T-helper 2 cell treated with Interferon-gamma antibody and Interleukin-4, amounts not matched to agents 5 μg/mL and 100 μg/mL, for 36 hours (primary cell): ENCODE measurements at regions not wholly inside any gene's neighbourhood (a gene's known extent, or its start where the extent isn't known, plus 50 kb on each side); places are given as distances from the start of the nearest gene placed in this dataset.

Experiments used
- DNase-seq: peaks from one replicate; pipeline ENCODE4 v3.0.0; 2021; ENCODE audit warnings: low spot score
- H3K27ac Mint-ChIP-seq: one replicate; pipeline ENCODE4 v1.8.0; 2021; ENCODE audit warnings: mild to moderate bottlenecking, mixed read lengths
- H3K27me3 Mint-ChIP-seq: one replicate; pipeline ENCODE4 v1.8.0; 2021; ENCODE audit warnings: low read depth, mixed read lengths
- H3K36me3 Mint-ChIP-seq: one replicate; pipeline ENCODE4 v1.8.0; 2021; ENCODE audit warnings: low read depth, mixed read lengths
- H3K4me1 Mint-ChIP-seq: one replicate; pipeline ENCODE4 v1.8.0; 2021; ENCODE audit warnings: low read depth, mixed read lengths
- H3K4me3 Mint-ChIP-seq: one replicate; pipeline ENCODE4 v1.8.0; 2022; ENCODE audit warnings: mild to moderate bottlenecking, moderate library complexity, mixed read lengths
- H3K9me3 Mint-ChIP-seq: one replicate; pipeline ENCODE4 v1.8.0; 2021; ENCODE audit warnings: mixed read lengths

DNA sequence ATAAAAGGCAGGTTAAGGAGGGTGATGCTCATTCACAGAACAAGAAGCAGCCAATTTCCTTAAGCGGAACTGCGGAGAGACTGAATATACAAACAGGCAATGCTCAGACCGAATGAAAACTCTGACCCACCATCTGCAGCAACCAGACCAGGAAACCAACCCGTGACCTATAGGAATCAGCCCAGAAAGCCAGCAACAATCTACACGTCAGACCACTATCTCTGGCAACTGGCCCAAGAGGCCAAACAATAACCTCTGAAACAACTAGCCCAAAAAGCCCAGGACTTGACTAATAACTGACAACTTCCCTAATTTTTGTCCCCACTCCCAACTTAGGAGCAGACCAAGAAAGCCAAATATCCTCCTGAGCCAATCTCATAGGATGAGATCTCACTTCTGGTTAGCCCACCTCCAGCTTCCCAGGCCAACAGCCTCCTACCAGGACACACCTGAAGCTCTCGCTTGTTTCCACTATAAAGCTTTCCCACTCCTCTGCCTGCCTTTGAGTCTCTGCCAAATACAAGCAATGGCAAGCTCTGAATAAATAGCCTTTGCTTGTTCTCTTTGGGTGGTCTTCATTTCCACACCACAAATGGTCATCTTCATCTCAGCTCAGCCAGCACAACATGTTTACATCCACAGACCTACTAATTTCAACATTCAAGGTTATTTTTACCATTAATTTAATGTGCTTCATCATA, 168.5 kb downstream of the HSD17B3 start:
- H3K4me1 Mint-ChIP-seq: peaks cover 21% of the 10 kb centered on the region
- peaks cover 21% of the 10 kb centered on the region for H3K27me3 Mint-ChIP-seq
- H3K9me3 Mint-ChIP-seq: peaks cover 13% of the 10 kb centered on the region
- H3K4me3 Mint-ChIP-seq: no peak overlapping the region
- no peaks in the 10 kb centered on the region for H3K36me3 Mint-ChIP-seq
- H3K27ac Mint-ChIP-seq: no peak overlapping the region
- DNase-seq: no peak

DNA sequence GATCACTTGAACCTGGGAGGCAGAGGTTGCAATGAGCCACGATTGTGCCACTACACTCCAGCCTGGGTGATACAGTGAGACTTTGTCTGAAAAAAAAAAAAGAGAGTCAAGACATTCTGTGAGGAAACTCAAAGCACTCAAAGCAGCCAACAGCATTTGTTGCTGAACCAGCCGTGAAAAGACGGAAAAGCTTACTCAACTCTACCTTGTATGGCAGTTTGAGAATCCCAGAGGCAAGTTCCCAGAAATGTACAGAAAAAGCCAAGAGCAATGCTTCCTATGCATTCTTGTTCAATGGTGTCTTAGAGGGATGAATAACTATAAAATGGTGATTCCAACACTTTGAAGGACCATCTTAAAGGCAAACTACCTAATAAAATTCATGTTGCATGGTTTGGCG, 170.2 kb downstream of the HSD17B3 start:
- Mint-ChIP-seq H3K4me3 (no peak overlapping the region), H3K9me3 (peaks cover 13% of the 10 kb centered on the region), H3K36me3 (no peaks in the 10 kb centered on the region), H3K27ac (no peak overlapping the region), H3K27me3 (peaks cover 21% of the 10 kb centered on the region), H3K4me1 (peaks cover 14% of the 10 kb centered on the region)
- no peak for DNase-seq

DNA sequence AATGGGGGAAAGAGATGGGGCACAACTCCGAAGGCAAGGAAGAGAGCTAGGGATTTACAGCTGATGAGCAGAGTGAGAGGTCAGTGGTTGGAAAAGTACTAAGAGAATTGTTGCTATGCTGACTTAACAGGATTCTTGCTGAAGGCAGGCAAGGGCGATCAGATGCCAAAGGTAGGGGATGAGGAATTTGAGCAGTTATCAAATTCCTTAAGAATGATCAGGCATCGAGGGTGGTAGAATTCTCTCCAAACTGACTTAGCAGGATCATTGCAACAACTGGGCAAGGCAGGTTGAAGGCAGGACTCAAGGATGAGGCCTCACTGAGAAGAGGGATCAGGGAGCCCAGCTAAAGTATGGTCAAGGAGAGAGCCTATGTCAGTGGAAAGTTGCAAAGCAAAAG, 171.0 kb downstream of the HSD17B3 start:
- peaks cover 10% of the 10 kb centered on the region for H3K4me1 Mint-ChIP-seq
- peaks cover 13% of the 10 kb centered on the region for H3K9me3 Mint-ChIP-seq
- no peaks in the 10 kb centered on the region for H3K36me3 Mint-ChIP-seq
- no peak overlapping the region for H3K4me3 Mint-ChIP-seq
- no peak overlapping the region for H3K27ac Mint-ChIP-seq
- no peak for DNase-seq
- H3K27me3 Mint-ChIP-seq: peaks cover 21% of the 10 kb centered on the region

DNA sequence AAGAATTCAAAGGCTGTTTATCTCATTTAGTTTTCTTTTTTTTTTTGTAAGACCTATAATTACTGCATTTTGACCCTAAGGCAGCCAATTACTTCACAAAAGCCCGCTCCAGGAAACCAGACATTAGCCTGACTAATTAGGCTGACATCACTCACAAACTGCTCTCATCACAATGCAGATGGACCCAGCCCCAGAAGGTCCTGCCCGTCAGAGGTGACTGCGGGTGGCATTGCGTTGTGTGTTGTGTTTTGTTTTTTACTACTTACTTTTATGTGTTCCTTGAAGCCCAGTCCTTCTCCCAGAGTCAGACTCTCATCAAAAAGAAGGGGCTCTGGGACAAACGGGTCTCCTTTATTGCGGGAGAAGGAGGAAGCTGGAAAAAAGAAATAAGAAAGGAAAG, 172.2 kb downstream of the HSD17B3 start:
- H3K36me3 Mint-ChIP-seq: no peaks in the 10 kb centered on the region
- peaks cover under 1% of the 10 kb centered on the region for H3K4me1 Mint-ChIP-seq
- peaks cover 21% of the 10 kb centered on the region for H3K27me3 Mint-ChIP-seq
- peaks cover 13% of the 10 kb centered on the region for H3K9me3 Mint-ChIP-seq
- H3K4me3 Mint-ChIP-seq: no peak overlapping the region
- H3K27ac Mint-ChIP-seq: no peak overlapping the region
- no peak for DNase-seq

DNA sequence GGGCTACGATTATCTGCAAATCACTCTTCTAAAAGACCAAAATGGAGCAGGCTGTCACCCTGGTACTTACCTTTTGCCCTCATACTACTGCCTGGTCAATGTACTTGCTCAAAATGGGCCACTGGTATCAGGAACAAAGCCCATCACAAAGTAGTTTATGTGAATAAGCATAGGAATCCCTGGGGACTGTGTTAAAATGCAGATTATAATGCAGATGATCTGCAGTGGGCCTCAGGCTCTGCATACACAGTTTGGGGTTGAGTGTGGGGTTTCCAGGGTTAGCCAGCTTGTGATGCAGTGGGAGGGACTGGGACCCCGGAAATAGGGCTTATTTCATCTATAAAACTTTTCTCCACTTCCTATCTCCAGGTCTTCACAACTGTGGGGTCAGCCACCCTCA, 173.1 kb downstream of the HSD17B3 start:
- H3K27me3 Mint-ChIP-seq: peaks cover 21% of the 10 kb centered on the region
- H3K36me3 Mint-ChIP-seq: no peaks in the 10 kb centered on the region
- H3K4me3 Mint-ChIP-seq: no peak overlapping the region
- no peak overlapping the region for H3K27ac Mint-ChIP-seq
- peaks cover 13% of the 10 kb centered on the region for H3K9me3 Mint-ChIP-seq
- H3K4me1 Mint-ChIP-seq: no peaks in the 10 kb centered on the region
- DNase-seq: no peak

DNA sequence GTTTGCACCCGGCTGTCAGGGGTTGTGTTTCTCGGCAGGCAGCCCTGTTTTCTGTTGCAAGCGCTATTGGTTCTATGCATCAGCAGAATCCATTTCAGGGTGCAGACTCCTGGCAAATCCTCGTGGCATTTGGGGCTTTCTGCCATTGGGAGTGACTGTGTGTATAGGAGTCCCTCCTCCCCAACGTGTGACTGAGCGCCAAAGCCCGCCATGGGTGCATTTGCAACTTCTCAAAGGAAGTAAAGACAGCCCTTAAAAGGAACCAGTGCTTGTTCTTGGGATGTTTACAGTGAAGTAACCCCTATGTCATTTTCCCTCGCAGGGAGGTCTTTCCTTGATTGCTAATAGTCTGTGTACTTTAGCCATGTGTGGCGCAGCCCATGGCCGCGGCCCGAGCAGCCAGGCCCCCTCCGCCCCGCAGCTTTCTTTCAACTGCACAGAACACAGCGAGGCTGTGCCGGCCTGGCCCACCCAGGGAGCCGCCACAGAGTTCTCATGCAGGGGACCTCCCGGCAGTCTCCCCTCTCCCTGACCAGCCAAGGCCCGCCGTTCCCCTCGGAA, 175.6 kb downstream of the HSD17B3 start:
- DNase-seq: no peak

DNA sequence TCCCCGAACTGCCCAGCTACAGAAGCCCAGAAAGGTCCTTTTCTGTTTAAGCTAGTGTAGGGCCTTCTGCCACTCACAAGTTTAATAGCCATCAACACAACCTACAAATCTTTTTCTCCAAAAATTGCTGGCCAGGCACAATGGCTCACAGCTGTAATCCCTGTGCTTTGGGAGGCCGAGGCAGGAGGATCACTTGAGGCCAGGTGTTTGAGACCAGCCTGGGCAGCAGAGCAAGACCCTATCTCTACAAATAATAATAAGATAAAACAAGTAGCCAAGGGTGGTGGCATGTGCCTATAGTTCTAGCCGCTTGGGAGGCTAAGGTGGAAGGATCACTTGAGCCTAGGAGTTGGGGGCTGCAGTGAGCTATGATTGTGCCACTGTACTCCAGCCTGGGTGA, 176.4 kb downstream of the HSD17B3 start:
- Mint-ChIP-seq H3K27me3 (peaks cover 2% of the 10 kb centered on the region), H3K4me3 (no peak overlapping the region), H3K9me3 (no peaks in the 10 kb centered on the region), H3K36me3 (no peaks in the 10 kb centered on the region), H3K27ac (no peak overlapping the region), H3K4me1 (peaks cover 12% of the 10 kb centered on the region)
- DNase-seq: no peak

More for the DNA sequence above, 175.6 kb downstream of the HSD17B3 start:
- Mint-ChIP-seq H3K36me3 (no peaks in the 10 kb centered on the region), H3K27ac (no peak overlapping the region), H3K4me1 (peaks cover 4% of the 10 kb centered on the region), H3K27me3 (peaks cover 7% of the 10 kb centered on the region), H3K9me3 (no peaks in the 10 kb centered on the region), H3K4me3 (no peak overlapping the region)

DNA sequence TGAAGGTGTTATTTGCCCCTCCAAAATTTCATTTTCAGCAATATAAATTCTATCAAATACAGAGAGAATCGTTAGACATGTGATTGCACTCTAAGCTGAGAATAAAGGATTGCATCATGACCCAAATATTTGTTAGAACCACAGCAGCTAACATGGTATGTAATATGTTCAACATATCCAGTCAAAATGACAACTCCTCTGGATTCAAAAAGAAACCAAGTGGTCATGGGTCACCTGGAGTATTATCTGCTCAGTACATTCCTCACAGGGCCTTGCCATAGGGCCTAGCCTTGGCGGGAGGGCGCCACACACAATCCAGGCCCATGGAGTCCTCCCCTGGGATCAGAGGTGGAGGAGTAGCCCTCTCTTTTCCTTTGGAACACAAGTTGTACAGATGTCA, 179.2 kb downstream of the HSD17B3 start:
- peaks cover 4% of the 10 kb centered on the region for H3K27me3 Mint-ChIP-seq
- no peak overlapping the region for H3K27ac Mint-ChIP-seq
- H3K4me1 Mint-ChIP-seq: peaks cover 20% of the 10 kb centered on the region
- no peak overlapping the region for H3K4me3 Mint-ChIP-seq
- H3K9me3 Mint-ChIP-seq: peaks cover 13% of the 10 kb centered on the region
- no peaks in the 10 kb centered on the region for H3K36me3 Mint-ChIP-seq
- no peak for DNase-seq

DNA sequence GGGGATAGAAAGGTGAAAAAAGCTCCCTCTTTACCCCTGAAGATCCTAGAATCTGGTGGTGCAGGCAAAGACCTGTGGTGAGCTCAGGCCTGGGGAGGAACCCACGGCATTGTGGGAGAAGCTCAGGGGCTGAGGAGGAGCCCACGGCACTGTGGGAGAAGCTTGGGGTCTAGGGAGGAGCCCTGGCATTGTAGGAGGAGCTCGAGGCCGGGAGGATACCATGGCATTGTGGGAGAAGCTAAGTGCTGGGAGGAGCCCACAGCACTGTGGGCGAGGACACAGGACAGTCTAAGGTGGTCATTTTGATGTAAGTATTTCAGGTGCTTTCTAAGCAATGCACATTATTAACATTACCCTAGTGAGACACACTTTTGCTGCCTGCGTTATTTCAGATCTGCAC, 179.7 kb downstream of the HSD17B3 start:
- Mint-ChIP-seq H3K9me3 (peaks cover 13% of the 10 kb centered on the region), H3K36me3 (no peaks in the 10 kb centered on the region), H3K4me3 (no peak overlapping the region), H3K4me1 (peaks cover 25% of the 10 kb centered on the region), H3K27me3 (peaks cover 4% of the 10 kb centered on the region), H3K27ac (no peak overlapping the region)
- DNase-seq: no peak

DNA sequence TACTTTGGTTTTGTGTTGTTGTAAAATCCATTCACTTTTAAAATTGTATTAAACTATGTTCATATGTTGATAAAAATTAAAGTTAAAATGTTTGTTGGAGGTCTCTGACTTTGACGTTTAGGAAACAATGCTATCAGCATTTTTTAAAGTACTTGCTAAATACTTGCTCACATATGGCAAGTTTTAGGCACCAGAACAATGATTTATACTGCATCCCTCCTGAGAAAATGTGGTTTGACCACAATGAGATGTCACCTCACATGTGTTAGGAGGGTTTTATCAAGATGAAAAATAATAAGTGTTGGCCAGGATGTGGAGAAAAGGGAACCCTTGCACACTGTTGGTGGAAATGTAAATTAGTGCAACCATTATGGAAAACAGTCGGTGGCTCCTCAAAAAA, 180.8 kb downstream of the HSD17B3 start:
- peaks cover 7% of the 10 kb centered on the region for H3K27me3 Mint-ChIP-seq
- H3K36me3 Mint-ChIP-seq: no peaks in the 10 kb centered on the region
- H3K4me1 Mint-ChIP-seq: peaks cover 31% of the 10 kb centered on the region
- H3K9me3 Mint-ChIP-seq: peaks cover 13% of the 10 kb centered on the region
- H3K4me3 Mint-ChIP-seq: no peak overlapping the region
- H3K27ac Mint-ChIP-seq: no peak overlapping the region
- DNase-seq: no peak

DNA sequence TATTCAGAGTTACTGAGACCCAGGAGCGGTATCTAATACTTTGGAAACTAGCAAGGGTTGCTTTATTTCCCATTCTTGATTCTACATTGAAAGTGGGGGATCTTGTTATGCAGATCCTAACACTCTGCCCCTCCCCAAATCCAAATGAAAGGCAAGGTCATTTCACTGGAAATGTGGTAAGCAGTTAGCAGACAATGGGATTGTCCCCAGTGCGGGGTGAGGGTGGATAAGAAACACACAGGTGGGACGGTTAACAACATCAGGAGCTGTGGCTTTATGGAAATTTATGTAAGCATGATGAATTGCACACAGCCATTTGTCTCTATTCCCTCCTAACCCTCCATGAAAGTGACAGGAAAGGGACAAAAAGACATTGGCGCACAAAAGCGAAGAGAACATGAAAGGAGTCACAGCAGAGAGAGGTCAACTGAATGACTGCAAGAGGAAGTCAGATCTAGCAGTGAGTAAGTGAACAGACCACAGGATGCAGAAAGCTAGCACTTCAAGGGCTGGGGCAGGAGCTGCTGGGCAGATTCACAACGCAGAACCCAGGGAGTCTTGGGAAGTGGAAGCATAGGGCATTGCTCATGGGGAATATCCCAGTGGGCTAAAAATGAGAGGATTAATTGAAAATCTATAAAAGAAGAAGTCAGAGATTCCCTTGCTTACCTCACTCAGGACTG, 184.4 kb downstream of the HSD17B3 start:
- H3K4me3 Mint-ChIP-seq: no peak overlapping the region
- DNase-seq: no peak
- peaks cover 13% of the 10 kb centered on the region for H3K9me3 Mint-ChIP-seq
- no peaks in the 10 kb centered on the region for H3K36me3 Mint-ChIP-seq
- no peak overlapping the region for H3K27ac Mint-ChIP-seq
- H3K4me1 Mint-ChIP-seq: peaks cover 34% of the 10 kb centered on the region
- H3K27me3 Mint-ChIP-seq: peaks cover 11% of the 10 kb centered on the region

DNA sequence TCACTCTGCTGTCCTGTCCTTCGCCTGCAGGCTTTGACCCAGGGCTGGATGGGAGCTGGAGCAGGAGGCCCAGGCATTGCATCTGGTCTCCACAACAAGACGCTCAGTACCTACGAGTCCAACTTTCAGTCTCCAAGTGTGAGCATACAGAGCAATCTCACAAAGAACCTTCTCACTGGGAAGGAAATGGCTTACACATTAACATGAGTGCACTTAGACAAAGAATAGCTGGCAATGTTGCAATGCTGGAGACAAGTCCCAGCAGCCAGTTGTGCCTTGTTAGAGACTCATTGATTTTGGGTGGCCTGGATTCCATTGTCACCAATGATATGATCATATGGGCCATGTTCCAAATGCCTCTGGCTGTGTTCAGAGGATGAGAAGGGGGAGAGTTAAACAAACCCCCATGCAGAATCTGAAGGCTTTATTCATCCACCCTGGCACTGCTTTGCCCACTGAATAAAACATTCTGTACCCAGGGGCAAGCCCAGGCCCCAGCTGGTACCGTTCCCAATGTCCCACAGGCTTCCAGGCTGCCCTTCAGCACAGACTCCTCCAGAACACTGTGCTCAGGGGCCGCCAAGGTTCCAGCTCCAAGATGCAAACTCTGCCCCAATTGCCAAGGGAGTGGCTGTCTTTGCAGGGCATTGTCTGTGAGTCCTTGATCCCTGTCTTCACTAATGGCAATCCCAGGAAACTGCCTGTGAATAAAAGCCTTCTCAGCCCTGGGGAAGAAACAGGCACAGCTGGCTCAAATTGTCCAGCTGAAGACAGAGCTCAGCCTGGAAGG, 185.5 kb downstream of the HSD17B3 start:
- Mint-ChIP-seq H3K36me3 (no peaks in the 10 kb centered on the region), H3K4me3 (no peak overlapping the region), H3K27ac (no peak overlapping the region), H3K9me3 (peaks cover 13% of the 10 kb centered on the region), H3K27me3 (peaks cover 11% of the 10 kb centered on the region), H3K4me1 (peaks cover 31% of the 10 kb centered on the region)
- DNase-seq: no peak

DNA sequence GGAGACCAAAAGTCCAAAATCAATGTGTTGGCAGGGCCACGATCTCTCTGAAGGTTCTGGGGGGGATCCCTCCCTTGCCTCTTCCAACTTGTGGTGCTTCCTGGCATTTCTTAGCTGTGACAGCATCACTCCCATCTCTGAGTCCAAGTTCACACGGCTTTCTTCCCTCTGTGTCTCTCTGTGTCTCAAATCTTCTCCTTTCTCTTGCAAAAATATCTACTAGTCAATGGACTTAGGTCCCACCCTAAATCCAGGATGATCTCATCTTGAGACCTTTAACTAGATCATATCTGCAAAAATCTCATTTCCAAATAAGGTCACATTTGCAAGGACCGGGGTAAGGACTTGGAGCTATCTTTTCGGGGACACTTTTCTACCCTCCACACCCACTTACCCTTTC, 186.1 kb downstream of the HSD17B3 start:
- Mint-ChIP-seq H3K4me3 (no peak overlapping the region), H3K36me3 (no peaks in the 10 kb centered on the region), H3K27me3 (peaks cover 12% of the 10 kb centered on the region), H3K27ac (no peak overlapping the region), H3K9me3 (peaks cover 13% of the 10 kb centered on the region), H3K4me1 (peaks cover 25% of the 10 kb centered on the region)
- no peak for DNase-seq

DNA sequence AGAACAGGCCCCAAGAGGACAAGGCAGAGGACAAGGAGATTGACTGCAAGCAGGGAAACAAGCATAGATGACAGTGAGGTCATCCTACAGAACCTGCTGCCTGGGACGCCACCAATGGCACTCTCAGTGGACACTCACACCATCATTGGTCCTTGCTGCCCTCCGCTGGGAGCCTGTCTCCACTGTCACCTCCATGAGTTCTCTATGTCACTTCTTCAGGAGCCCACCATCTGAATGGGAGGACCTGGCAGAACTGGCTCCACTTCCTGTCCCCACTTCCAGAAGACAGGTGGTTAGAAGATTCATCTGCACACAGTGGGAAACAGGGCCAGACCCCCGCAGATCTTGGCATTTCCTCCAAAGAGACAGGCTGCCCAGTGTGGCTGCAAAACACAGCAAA, 188.9 kb downstream of the HSD17B3 start:
- peaks cover 18% of the 10 kb centered on the region for H3K27me3 Mint-ChIP-seq
- H3K36me3 Mint-ChIP-seq: no peaks in the 10 kb centered on the region
- H3K27ac Mint-ChIP-seq: no peak overlapping the region
- H3K4me3 Mint-ChIP-seq: no peak overlapping the region
- DNase-seq: no peak
- no peaks in the 10 kb centered on the region for H3K9me3 Mint-ChIP-seq
- H3K4me1 Mint-ChIP-seq: peaks cover 20% of the 10 kb centered on the region
